GM12892 (cell line): ENCODE measurements at regions not wholly inside any gene's neighbourhood (a gene's known extent, or its start where the extent isn't known, plus 50 kb on each side); places are given as distances from the start of the nearest gene placed in this dataset.

Experiments
- POLR2A ChIP-seq: IDR thresholded peaks from 2 replicates; pipeline ENCODE4 v1.6.1; 2011; ENCODE audit warnings: low read depth, low read length, control low read depth
- POLR2AphosphoS5 ChIP-seq: IDR thresholded peaks from 2 replicates; pipeline ENCODE4 v1.6.1; 2011; ENCODE audit warnings: low read depth, low read length, control low read depth
- TAF1 ChIP-seq: IDR thresholded peaks from 2 replicates; pipeline ENCODE4 v1.6.1; 2011; ENCODE audit warnings: low read depth, mild to moderate bottlenecking, control low read depth, low read length, borderline replicate concordance

DNA sequence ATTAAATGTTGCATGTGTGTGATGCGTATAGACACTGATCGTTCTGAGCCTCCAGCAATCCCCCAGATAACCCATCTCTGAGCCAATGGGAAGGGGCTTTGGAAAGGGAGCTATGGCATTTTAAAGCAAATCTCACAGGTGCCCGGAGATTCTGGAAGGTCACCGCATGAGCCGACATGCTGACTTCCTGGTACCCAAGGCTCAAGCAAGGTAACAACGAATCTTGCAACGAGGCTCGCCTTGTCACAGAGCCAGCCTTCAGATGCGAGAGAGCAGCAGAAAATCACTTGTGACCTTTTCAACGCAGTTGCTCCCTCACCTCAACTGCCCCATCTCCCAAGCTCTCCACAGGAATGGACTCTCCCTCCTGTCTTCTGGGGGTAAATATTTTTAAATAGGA is 154.8 kb upstream of the CDH5 start:
- TF ChIP-seq POLR2A (no peak), TAF1 (no peak), POLR2AphosphoS5 (no peak)
